Choroid plexus epithelial cell (primary cell): ENCODE measurements at regions not wholly inside any gene's neighbourhood (a gene's known extent, or its start where the extent isn't known, plus 50 kb on each side); places are given as distances from the start of the nearest gene placed in this dataset.

ENCODE experiments used
- DNase-seq: peaks from one replicate; pipeline ENCODE4 v3.0.0-alpha.2; 2010; ENCODE audit warnings: low read depth
- H3K4me3 ChIP-seq: 2 replicates; pipeline ENCODE4 v1.5.1; 2011; ENCODE audit warnings: low read depth, mild to moderate bottlenecking, control low read depth, low read length, moderate library complexity
- TF ChIP-seq, protein P1 (sequence below): conservative IDR thresholded peaks from 2 replicates; pipeline ENCODE4 v1.5.1; 2011; ENCODE audit warnings: low read depth, mild to moderate bottlenecking, control low read depth, inconsistent platforms, low read length, moderate library complexity

DNA sequence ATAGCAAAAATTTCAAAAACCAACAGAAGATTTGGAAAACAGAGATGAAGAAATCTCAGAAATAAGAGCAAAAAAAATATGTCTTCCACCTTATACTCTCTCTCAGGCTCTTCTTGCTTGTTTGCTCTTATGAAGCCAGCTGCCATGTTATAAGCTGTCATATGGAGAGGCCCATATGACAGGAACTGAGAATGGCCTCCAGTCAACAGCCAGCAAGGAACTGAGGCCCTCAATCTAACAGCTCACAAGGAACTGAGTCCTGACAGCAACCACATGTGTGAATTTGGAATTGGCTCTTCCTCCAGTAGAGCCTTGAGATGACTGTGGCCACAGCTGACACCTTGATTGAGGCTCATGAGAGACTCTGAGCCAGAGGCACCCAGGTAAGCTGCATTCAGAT, 51.3 kb upstream of the MAOA start:
- DNase-seq: no peak
- H3K4me3 ChIP-seq: no peak overlapping the region

DNA sequence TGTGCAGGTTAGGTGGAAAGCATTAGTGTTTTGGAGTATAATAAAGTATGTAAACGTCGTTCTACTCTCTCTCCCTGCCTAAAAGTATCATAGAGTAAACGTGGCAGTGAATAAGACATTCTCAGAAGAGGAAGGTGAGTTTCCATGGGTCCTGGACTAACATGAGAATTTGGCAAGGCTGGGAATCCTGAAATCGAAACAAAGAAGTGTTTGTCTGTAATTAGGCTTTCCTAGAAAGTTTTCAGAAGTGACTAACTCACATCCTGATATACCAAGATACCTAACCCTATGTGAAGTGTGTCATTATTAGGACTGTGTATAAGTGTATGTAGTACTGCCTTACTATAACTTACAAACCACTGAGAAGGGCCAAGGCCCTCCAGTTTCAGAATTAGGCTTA, 50.7 kb upstream of the MAOA start:
- DNase-seq: no peak
- no peak overlapping the region for H3K4me3 ChIP-seq
- TF ChIP-seq, protein P1, sequence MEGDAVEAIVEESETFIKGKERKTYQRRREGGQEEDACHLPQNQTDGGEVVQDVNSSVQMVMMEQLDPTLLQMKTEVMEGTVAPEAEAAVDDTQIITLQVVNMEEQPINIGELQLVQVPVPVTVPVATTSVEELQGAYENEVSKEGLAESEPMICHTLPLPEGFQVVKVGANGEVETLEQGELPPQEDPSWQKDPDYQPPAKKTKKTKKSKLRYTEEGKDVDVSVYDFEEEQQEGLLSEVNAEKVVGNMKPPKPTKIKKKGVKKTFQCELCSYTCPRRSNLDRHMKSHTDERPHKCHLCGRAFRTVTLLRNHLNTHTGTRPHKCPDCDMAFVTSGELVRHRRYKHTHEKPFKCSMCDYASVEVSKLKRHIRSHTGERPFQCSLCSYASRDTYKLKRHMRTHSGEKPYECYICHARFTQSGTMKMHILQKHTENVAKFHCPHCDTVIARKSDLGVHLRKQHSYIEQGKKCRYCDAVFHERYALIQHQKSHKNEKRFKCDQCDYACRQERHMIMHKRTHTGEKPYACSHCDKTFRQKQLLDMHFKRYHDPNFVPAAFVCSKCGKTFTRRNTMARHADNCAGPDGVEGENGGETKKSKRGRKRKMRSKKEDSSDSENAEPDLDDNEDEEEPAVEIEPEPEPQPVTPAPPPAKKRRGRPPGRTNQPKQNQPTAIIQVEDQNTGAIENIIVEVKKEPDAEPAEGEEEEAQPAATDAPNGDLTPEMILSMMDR: no peak

More for the DNA sequence above, 51.3 kb upstream of the MAOA start:
- TF ChIP-seq, protein P1: no peak
